Activated CD8-positive, alpha-beta memory T cell treated with anti-CD3 and anti-CD28 coated beads, Interleukin-2, amount 50 U/mL, for 48 hours (primary cell): ENCODE measurements at regions not wholly inside any gene's neighbourhood (a gene's known extent, or its start where the extent isn't known, plus 50 kb on each side); places are given as distances from the start of the nearest gene placed in this dataset.

Experiments
- DNase-seq: peaks from one replicate; pipeline ENCODE4 v3.0.0-alpha.2; 2020

- DNase-seq = no peak
Measured at GRCh38 chr2:41905597-41906337, 142.1 kb upstream of the PKDCC start.

DNA sequence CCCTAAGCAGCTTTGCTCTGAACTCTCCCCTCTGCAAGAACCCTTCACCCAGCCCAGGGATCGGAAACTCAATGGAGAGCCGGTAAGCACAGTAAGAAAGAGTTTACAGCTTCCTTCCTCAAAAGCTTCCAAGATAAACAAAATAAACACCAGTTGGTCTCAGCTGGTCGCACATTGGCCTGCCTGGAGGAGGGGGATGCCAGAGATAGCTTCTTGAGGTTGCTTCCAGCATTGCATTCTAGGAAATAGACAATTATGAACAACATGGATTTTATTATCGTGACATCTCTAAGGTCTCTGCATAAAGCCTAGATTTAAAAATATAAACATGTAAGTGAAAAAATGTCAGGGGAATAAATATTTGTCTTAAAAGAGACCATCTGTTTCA lies 141.5 kb upstream of the PKDCC start:
- DNase-seq = no peak

DNA sequence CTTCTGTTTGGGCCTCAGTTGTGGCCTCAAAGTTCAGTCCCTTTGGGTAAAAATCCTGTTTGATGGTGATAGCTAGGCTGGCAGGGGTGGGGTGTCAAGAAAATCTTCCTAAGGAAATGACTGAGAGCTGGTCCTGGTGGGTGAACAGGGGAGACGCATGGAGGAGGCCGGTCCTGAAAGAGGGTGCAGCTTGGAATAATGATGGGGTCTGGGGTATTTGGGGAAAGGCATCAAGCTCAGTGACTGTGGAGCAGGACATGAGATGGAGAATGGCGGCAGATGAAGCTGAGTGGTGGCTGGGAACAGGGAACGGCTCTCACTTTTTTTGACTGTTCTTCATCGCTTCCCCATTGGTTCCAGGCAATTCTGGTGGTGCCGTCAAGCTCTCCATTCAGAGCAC lies 140.7 kb upstream of the PKDCC start:
- DNase-seq = no peak

DNA sequence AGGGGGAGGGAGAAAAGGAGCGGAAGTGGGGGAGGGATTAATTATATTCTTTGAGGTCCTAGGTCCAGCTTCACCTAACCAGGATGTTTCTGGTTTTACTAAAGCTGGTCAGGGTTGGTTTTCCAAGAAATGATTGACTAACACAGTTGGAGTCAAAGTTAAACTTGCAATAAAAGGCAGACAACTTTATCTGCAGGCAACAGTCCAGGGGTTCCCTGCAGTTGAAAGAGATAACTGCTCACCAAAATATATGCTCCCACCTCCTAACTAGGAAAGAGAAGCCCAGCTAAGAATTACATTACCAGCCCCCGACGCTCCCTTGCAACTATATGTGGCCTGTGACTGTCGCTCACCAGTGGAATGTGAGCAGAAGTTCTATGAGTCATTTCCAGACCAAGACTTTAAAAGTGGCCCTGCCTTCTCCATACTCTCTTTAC lies 140.0 kb upstream of the PKDCC start:
- DNase-seq = no peak

GRCh38 chr2:41908349-41908748 lies 139.5 kb upstream of the PKDCC start:
- no peak for DNase-seq

- no peak for DNase-seq
Measured at GRCh38 chr2:41909584-41909983, 138.2 kb upstream of the PKDCC start.

DNA sequence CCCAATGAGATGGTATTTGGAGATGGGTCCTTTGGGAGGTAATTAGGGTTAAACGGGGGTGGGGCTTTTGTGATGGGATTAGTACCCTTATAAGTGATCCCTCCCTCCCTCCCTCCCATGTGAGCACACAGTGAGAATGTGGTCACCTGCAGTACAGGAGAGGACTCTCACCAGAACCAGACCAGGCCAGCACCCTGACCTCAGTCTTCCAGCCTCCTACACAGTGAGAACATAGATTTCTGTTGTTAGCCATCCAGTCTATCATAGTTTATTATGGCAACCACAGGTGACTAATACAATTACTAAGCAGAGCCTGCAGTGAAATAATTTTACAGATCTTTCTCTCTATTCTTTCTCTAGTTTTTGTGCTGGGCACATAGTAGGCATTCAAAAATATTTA lies 137.7 kb upstream of the PKDCC start:
- no peak for DNase-seq

DNA sequence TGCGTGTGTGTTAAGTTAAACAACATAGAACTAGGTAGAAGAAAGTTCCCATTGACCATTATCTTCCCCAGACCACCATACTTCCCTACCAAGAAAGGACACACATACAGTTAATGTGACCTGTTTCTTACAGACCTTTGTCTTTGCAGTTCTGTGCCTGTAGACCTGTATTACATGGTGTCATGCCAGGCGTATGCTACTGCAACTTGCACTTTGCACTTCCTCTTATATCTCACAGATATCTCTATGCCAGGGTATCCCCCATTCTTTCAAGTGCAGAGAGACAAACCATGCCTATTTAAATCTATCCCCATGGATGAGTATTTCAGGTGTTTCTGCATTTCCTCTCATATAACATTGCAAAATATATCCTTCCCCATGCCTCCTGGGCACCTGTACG lies 136.8 kb upstream of the PKDCC start:
- DNase-seq = no peak

GRCh38 chr2:41912337-41912736 lies 135.5 kb upstream of the PKDCC start:
- DNase-seq = no peak

- DNase-seq = no peak
Measured at GRCh38 chr2:41912776-41913175, 135.0 kb upstream of the PKDCC start.

DNA sequence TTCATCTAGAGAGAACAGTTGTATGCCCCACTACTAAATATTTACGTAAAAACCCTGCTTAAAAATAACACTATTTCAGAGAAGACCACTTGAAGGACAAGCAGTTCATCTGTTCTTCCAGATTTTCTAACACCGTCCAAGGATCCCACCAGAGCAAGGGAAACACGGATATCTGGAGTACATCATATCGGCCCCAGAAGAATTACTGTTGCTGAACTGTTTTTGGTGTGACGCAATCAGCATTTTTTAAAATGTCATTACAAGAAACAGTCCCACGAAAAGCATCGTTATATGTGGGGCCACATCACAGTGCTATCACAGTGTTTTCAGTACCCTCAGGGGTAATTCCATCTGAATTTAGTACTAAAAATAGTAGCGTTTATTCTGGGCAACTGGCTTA lies 134.5 kb upstream of the PKDCC start:
- DNase-seq = no peak

- no peak for DNase-seq
Measured at GRCh38 chr2:41913921-41914609, 133.8 kb upstream of the PKDCC start.

GRCh38 chr2:41914936-41915335 lies 132.9 kb upstream of the PKDCC start:
- no peak for DNase-seq

DNA sequence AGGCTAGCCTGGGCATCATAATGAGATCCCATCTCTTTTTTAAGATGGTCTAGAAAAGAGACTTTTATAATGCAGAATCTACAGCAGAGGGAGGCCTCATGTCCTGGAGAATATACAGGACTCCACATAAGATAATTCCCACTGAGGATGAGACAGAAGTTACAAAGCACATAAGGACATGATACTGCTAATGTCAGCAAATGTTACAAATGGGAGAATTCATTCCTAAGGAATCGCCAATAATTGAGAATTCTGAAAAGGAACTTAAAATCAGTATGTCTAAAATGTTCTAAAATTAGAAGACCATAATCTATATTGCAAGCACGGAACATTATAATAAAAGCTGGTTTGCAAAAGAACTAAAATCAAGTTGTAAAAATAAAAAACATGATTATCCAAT lies 131.6 kb upstream of the PKDCC start:
- no peak for DNase-seq

- DNase-seq = no peak
Measured at GRCh38 chr2:41917587-41917986, 130.2 kb upstream of the PKDCC start.

DNA sequence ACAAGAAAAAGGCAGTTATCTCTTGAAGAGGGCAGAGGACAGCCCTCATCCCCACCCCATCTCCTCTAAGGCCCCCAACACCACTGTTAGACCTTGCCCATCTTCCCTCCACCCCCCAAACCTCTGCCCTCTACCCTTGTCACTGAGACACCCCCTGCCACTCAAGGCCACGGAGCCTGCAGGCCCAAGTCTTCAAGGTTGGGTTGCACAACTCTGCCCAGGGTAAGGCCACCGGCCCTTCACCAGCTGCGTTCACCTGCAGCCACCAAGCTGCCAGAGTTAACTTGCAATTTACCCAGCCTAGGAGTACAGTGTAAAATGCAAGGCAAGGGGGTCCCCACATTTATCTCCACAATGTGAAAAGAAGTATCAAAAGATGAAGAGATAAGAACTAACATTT lies 128.7 kb upstream of the PKDCC start:
- DNase-seq = no peak

GRCh38 chr2:41920181-41920580 lies 127.6 kb upstream of the PKDCC start:
- DNase-seq = no peak

DNA sequence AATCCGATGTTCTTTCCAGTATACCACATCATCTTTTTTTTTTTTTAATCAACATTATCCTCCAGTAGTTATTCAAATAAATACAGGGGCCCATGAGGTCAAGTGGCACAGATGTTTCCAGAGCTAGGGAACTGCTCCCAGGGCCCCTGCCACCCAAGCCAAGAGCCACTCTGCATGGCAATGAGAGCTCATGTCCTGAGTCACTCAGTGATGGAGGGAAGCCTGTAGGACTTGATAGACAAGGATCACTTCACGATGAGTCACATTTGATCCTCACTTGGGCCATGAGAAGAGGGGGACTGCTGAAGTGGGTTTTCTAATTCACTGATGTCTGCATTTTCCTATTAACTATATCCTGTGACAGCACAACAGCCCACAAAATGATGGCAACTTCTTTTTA lies 127.0 kb upstream of the PKDCC start:
- no peak for DNase-seq

DNA sequence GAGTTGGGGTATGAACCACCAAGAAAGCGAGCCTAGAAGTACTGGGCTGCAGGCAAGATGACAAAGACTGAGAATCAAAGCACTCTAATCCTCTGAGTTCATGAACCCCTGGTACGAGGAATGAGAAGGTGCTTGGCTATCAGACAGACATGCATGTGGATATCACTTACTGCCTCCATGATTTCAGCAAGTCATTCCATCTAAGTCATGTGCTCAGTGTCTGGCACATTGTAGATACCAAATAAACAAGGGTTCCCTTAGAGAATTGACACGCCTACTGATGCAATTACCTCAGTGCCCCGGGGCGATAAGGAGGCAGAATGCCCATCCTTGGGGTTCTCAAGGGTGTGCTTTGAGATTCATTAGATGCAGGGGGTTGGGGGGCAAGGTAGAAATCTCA lies 125.6 kb upstream of the PKDCC start:
- no peak for DNase-seq

GRCh38 chr2:41923156-41923786 lies 124.5 kb upstream of the PKDCC start:
- no peak for DNase-seq

DNA sequence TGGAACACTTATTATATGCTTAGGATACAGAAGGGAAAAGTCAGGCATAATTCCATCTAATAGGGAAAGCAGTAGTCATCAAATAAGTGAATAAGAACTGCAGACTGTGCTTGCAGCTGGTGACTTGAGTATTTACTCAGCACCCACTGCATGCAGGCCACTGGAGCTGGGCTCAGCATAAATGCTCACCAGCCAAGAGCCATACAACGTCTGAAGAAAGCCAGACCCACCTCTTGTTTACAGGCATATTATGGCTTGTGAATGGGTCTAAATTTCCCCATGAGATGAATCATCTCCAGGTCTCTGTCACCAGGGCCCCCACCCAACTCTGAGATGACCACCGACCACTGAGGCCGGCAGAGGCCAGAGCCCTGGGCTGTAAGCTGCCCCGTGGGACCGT lies 123.8 kb upstream of the PKDCC start:
- no peak for DNase-seq

- DNase-seq = no peak
Measured at GRCh38 chr2:41924709-41925408, 123.0 kb upstream of the PKDCC start.

DNA sequence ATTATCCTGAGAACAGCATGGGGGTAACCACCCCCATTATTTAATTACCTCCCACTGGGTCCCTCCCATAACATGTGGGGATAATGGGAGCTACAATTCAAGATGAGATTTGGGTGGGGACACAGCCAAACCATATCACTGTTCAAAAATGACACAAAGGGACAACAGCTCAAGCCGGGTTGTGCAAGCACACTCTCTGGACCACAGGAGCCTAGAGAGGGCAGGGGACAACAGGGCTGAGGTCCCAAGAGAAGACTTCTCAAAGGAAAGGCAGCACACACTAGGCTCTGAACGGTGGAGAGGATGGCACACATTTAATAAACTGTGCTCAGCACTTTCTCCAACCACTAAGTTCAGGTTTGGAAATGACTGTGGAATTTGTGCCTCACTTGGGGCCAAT lies 122.1 kb upstream of the PKDCC start:
- no peak for DNase-seq
